ENCODE measurements at regions not wholly inside any gene's neighbourhood (a gene's known extent, or its start where the extent isn't known, plus 50 kb on each side); places are given as distances from the start of the nearest gene placed in this dataset.

DNA sequence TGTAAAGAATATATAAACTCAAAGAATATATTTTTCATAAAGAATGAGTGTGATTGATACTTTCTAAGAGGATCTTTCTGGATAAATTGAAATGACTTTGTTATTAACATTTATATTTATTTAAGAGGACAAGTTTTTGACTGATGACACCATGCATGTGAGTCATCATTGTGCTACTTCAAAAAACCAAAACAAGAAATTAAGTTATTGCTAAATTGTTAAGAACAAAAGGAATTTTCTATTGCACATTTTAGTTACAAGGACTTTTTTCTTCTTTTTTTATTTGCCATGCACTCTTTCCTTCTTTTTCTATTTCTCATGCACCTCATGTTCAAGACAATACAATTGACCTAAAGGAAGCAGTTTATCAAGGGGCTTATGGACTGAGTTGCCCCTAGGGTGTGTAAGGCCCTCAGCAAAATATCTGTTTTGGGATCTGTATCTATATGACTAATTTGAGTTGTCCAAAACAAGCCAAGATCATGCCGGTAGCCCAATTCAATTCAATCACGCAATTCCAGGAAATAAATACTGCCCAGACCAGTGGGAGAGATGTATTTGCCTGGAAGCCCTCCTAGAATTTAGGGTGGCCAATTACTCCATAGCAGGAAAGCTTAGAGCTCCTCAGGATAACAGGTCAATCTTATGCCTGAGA, 654.3 kb downstream of the METTL4 start:
- TF ChIP-seq ZNF274 (IDR thresholded peaks at IDR 0.05; ENCODE audit: low read depth, low read length) (no peak), YY1 (IDR thresholded peaks at IDR 0.05; ENCODE audit: insufficient read depth, insufficient read length) (no peak), SUZ12 (IDR thresholded peaks at IDR 0.05; ENCODE audit: extremely low read depth, insufficient read depth, insufficient read length) (no peak)

All from NT2/D1 (cell line).